Mesodermal cell (in vitro differentiated cells): ENCODE measurements at regions not wholly inside any gene's neighbourhood (a gene's known extent, or its start where the extent isn't known, plus 50 kb on each side); places are given as distances from the start of the nearest gene placed in this dataset.

ENCODE experiments used
- H3K27ac ChIP-seq: 2 replicates; pipeline ENCODE4 v1.7.0; 2013; ENCODE audit warnings: mild to moderate bottlenecking, low read depth, low read length, moderate library complexity; ENCODE audit not compliant: severe bottlenecking
- H3K36me3 ChIP-seq: 2 replicates; pipeline ENCODE4 v1.7.1; 2013; ENCODE audit warnings: mild to moderate bottlenecking, low read length, moderate library complexity; ENCODE audit not compliant: control insufficient read depth, insufficient read depth
- H3K4me1 ChIP-seq: one replicate; pipeline ENCODE4 v1.7.1; 2013; ENCODE audit warnings: mild to moderate bottlenecking, low read length; ENCODE audit not compliant: insufficient read depth, control insufficient read depth, poor library complexity, severe bottlenecking
- H3K4me3 ChIP-seq: 2 replicates; pipeline ENCODE4 v1.7.0; 2013; ENCODE audit warnings: low read length, control low read depth, mild to moderate bottlenecking; ENCODE audit not compliant: insufficient read depth, poor library complexity, severe bottlenecking; ENCODE audit errors: extremely low read depth
- H3K9me3 ChIP-seq: 2 replicates; pipeline ENCODE4 v1.7.1; 2013; ENCODE audit warnings: mild to moderate bottlenecking, low read length, moderate library complexity; ENCODE audit not compliant: control insufficient read depth
- WGBS, 2 experiments: methylation state at CpG; one replicate each; pipeline ENCODE4 v1.1.5; 2013; ENCODE audit warnings: missing lambda C conversion rate in 2 of 2; ENCODE audit not compliant: insufficient coverage in 2 of 2; 5-methylcytosine and 5-hydroxymethylcytosine counted together

DNA sequence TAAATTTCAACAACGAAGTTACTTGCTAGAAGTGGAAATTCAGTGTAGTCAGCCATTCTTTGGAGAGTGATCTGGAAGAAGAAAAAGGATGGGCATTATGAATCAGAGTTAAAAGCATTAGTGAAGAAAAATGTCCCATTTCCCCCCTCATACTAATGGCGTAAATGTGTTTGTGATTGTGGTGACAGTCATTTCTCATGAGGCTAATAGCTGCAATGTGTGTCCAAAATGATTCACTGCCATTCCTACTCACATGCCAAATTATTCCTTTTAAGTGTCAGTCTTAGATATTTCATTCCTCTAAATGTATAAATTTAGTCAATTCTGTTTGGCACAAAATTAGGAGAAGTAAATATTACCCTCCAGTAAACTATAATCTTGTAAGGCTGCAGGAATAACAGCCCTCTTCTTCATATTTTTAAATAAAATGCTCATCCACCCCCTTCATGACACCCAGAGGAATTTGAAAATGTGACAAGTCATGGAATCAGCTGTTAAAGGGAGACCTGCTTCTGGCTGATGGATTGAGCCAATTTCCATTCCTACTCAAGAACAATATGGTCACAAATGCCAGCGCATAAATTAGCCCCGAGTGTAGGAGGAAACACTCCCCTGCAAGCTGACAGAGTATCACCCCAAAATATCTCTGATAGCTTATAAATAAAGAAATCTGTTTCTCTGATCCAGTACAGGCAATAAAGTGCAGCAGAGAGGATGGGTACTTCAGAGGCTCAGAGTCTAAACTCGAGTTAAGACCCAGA, 912.3 kb upstream of the SEL1L start:
- no peaks in the 10 kb centered on the region for H3K9me3 ChIP-seq
- H3K4me1 ChIP-seq = no peaks in the 10 kb centered on the region
- no peak overlapping the region for H3K4me3 ChIP-seq
- H3K36me3 ChIP-seq = no peaks in the 10 kb centered on the region
- 100% methylated on average over 1 of the region's 5 CpGs; no CpG with 5 or more reads in 1 of the 2 experiments for WGBS, 2 experiments
- H3K27ac ChIP-seq = no peak overlapping the region

DNA sequence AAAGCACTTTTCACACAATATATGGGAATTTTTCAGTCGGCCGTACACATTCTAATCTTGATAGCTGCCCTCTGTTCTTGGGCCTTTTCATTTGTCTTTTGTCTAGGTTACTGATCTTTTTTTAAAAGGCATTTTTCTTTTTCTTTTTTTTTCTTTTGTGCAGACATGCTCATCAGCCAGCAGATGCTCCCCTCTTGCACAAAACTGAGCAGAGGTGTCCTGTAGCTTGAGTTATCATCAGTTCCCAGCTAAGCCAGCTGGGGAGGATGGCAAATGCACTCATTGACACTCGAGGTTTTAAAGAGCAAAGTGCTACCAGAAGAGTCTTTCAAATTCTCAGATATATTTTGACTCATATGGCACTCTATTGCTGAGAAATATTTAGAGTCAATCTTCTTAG, 913.9 kb upstream of the SEL1L start:
- WGBS, 2 experiments = no CpG with 5 or more reads among the region's 3 CpGs

DNA sequence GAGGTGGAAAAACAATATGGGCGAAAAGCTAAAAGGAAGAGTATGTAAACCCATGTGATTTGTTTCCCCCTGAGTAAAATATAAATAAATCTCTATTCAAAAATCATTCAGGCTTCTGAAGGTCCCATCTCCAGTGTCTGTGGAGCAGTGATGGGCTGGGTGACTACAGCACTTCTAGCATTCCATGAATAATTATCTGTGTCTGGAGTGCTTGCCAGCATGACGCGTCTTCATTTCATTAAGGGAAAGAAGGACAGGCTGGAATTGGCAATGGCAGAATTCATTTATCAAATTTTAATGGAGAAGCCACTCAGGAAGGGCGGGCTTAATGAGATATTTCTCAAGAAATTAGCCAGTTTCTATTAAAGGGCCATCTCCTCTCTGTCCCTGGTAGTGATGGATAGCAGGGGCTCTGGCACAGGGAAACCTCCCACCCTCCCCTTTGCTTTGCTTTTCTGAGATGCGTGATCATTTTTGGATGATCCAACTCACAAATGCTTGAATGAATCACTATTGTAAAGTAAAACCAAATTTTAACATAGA, 916.3 kb upstream of the SEL1L start:
- Histone ChIP-seq H3K4me1 (no peaks in the 10 kb centered on the region), H3K4me3 (no peak overlapping the region), H3K36me3 (no peaks in the 10 kb centered on the region), H3K27ac (no peak overlapping the region), H3K9me3 (no peaks in the 10 kb centered on the region)
- WGBS, 2 experiments = 80 to 100% methylated on average over 3 of the region's 5 CpGs

More for the DNA sequence above, 913.9 kb upstream of the SEL1L start:
- Histone ChIP-seq H3K27ac (no peak overlapping the region), H3K9me3 (no peaks in the 10 kb centered on the region), H3K4me3 (no peak overlapping the region), H3K36me3 (no peaks in the 10 kb centered on the region), H3K4me1 (no peaks in the 10 kb centered on the region)

DNA sequence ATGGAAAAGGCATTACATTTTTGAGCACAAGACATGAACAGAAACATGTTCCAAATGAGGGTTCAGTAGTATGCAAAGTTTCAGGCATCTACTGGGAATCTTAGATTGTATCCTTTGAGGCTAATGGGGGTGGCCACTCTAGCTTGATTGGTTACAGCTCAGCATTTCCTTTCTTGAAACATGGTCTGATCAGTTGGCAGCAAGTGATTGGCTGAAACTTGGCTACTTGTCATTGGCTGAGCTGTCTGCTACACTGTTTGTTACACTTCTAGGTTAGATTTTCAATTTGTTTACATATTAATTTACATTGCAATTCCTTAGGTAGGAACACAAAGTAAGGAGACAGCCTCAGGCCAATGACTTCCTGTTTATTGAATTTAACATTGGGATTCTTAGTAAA, 918.0 kb upstream of the SEL1L start:
- H3K4me1 ChIP-seq = no peaks in the 10 kb centered on the region
- no peaks in the 10 kb centered on the region for H3K36me3 ChIP-seq
- no peak overlapping the region for H3K4me3 ChIP-seq
- H3K9me3 ChIP-seq = no peaks in the 10 kb centered on the region
- H3K27ac ChIP-seq = no peak overlapping the region

DNA sequence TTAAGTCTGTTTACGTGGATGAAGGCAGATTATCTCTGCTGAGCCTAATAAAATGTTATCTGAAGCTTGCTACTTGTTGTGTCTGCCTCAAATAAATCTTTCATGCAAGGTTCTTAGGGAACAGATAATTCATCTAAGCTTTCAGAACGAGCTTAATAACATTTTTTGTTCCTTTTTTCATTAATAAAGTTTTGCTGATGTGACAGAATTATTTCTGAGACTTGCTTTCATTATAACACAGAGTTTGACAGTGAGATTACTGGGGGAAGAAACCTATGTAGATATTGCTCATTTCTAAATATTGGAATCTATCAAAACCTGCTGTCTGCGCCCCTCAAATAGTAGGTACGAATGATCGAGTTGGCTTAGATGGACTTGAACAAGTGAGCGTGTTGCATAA, 948.7 kb upstream of the SEL1L start:
- Histone ChIP-seq H3K36me3 (no peaks in the 10 kb centered on the region), H3K4me1 (no peaks in the 10 kb centered on the region), H3K9me3 (no peaks in the 10 kb centered on the region), H3K27ac (no peak overlapping the region), H3K4me3 (no peak overlapping the region)
- 86 to 96% methylated on average over 4 to 5 of the region's 6 CpGs for WGBS, 2 experiments

DNA sequence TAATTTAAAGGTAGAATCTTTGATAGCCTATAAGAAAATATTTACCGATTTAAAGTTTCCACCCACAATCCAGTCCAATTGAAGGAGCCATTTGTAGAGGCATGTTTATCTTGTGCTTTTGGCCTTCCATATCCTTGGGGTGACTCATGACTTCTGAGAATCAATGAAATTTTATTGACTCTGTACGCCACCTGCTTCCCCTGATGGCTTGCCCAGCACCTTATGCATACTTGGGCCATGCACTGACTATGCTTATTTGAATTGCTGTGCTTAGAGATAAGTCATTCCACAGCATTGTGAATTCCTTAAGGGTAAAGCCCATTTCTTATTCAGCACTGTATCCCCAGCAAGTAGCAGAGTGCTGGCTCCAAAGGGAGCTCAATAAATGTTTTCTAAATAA, 954.8 kb upstream of the SEL1L start:
- 88 to 100% methylated on average over 1 of the region's 2 CpGs for WGBS, 2 experiments
- H3K4me3 ChIP-seq = no peak overlapping the region
- H3K27ac ChIP-seq = no peak overlapping the region
- no peaks in the 10 kb centered on the region for H3K9me3 ChIP-seq
- H3K36me3 ChIP-seq = no peaks in the 10 kb centered on the region
- H3K4me1 ChIP-seq = no peaks in the 10 kb centered on the region

DNA sequence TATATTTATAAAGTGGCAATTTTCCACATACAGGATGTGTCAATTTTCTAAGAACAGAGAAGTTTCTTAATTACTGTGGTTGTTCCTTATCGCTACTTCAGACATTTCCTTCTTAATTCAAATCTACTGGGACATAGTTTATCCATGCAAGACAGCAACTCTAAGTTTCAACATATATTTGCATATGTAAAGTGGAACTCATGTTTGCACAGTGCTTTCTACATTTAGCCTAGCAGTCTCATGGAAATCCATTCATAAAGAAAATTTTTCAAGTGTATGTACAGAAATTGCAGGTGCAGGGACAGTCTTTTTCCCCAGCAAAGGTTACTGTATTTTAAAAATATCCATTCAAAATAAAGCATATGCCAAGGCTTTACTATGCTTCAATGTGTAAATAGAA, 956.7 kb upstream of the SEL1L start:
- Histone ChIP-seq H3K36me3 (no peaks in the 10 kb centered on the region), H3K4me3 (no peak overlapping the region), H3K4me1 (no peaks in the 10 kb centered on the region), H3K27ac (no peak overlapping the region), H3K9me3 (no peaks in the 10 kb centered on the region)
- WGBS, 2 experiments = no CpG with 5 or more reads among the region's 1 CpG

DNA sequence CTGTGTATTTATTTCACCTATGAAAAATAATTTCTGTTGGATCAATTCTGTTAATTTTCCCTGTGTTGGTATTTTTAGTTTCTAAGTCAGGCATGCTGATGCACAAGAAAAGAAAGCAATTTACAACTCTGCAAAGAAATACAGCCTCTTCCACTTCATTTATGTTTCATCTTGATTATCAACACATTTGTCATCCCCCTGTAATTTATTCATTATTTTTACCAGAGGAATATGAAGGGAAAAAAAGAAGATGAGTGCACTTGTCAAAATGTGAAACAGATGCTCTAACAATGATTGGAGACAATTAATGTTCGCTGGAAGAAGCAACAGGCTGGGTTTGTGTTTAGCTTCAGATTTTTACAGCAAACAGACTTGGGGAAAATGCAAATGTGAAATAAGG, 958.5 kb upstream of the SEL1L start:
- 60 to 100% methylated on average over 1 of the region's 1 CpG for WGBS, 2 experiments
- H3K9me3 ChIP-seq = no peaks in the 10 kb centered on the region
- no peak overlapping the region for H3K27ac ChIP-seq
- no peaks in the 10 kb centered on the region for H3K36me3 ChIP-seq
- H3K4me1 ChIP-seq = no peaks in the 10 kb centered on the region
- H3K4me3 ChIP-seq = no peak overlapping the region

DNA sequence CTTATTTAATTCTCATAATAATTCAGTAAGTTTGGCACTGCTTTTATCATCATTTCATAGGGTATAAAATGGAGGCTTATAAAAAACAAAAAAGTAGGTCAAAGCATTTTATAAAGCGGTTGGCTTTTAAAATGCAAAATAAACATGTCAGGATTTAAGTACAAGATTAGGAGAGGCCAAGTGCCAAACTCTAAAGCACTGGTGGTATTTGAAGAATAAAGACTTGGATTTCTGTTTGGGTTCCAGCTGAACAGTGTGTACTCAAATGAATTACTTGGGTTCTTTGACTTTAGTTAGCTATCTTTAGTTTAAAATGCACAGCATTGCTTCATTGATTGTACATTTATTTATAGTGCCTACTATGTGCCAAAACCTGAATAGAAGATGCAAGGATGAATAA, 966.6 kb upstream of the SEL1L start:
- Histone ChIP-seq H3K4me1 (no peaks in the 10 kb centered on the region), H3K27ac (no peak overlapping the region), H3K9me3 (no peaks in the 10 kb centered on the region), H3K36me3 (no peaks in the 10 kb centered on the region), H3K4me3 (no peak overlapping the region)
- WGBS, 2 experiments = 80 to 100% methylated on average over 1 of the region's 1 CpG

DNA sequence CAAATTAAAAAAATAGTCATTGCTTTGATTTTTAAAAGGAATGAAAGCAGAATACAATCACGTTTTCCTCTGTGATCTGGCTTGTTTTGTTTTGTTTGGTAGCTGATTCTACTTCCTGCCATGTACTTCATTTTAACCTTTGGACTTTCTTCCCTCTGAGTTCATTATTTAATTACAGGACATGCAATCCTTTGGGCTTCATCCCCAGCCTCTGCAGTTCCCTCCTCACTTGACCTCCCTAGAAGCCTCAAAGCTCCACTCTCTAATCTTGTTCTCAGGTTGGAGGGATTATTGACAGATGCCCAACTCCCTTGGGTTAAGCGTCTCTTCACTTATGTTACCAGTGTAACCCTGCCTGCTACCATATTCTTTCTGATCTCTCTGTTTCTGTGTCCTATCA, 967.9 kb upstream of the SEL1L start:
- Histone ChIP-seq H3K9me3 (no peaks in the 10 kb centered on the region), H3K4me3 (no peak overlapping the region), H3K27ac (no peak overlapping the region), H3K36me3 (no peaks in the 10 kb centered on the region), H3K4me1 (no peaks in the 10 kb centered on the region)
- no CpG with 5 or more reads among the region's 2 CpGs for WGBS, 2 experiments

DNA sequence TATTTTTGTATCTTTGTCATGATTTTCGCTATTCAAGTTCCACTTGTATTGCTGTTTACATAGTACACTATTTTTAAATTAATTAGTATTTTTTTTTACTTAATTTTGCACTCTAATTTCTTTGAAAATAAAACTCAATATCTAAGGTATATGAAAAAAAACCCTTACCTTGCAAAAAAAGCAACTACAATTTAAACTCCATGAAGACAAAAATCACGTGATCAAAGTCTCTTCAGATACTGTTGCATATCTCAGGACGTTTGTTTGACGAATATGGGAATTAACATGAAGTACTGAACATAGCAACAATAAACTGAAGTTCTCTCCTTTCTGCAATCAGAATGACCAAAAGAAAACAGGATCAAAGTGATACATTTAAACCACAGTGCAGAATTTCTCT, 968.4 kb upstream of the SEL1L start:
- WGBS, 2 experiments = 100% methylated on average over 3 of the region's 4 CpGs; no CpG with 5 or more reads in 1 of the 2 experiments
- H3K4me1 ChIP-seq = no peaks in the 10 kb centered on the region
- no peaks in the 10 kb centered on the region for H3K36me3 ChIP-seq
- H3K27ac ChIP-seq = no peak overlapping the region
- H3K4me3 ChIP-seq = no peak overlapping the region
- no peaks in the 10 kb centered on the region for H3K9me3 ChIP-seq
